WI38 (cell line): ENCODE measurements at regions not wholly inside any gene's neighbourhood (a gene's known extent, or its start where the extent isn't known, plus 50 kb on each side); places are given as distances from the start of the nearest gene placed in this dataset.

Source experiments
- H3K4me3 ChIP-seq: 2 replicates; pipeline ENCODE4 v1.5.1; 2011; ENCODE audit warnings: low read depth, mild to moderate bottlenecking, control low read depth, low read length
- TF ChIP-seq, protein P1 (sequence below): IDR thresholded peaks from 2 replicates; pipeline ENCODE4 v1.5.1; 2012; ENCODE audit warnings: low read depth, mild to moderate bottlenecking, control low read depth, low read length

GRCh38 chr9:134558124-134558905 is 83.3 kb upstream of the COL5A1 start:
- H3K4me3 ChIP-seq, result no peak overlapping the region

GRCh38 chr9:134559013-134559412 is 82.6 kb upstream of the COL5A1 start:
- TF ChIP-seq, protein P1, sequence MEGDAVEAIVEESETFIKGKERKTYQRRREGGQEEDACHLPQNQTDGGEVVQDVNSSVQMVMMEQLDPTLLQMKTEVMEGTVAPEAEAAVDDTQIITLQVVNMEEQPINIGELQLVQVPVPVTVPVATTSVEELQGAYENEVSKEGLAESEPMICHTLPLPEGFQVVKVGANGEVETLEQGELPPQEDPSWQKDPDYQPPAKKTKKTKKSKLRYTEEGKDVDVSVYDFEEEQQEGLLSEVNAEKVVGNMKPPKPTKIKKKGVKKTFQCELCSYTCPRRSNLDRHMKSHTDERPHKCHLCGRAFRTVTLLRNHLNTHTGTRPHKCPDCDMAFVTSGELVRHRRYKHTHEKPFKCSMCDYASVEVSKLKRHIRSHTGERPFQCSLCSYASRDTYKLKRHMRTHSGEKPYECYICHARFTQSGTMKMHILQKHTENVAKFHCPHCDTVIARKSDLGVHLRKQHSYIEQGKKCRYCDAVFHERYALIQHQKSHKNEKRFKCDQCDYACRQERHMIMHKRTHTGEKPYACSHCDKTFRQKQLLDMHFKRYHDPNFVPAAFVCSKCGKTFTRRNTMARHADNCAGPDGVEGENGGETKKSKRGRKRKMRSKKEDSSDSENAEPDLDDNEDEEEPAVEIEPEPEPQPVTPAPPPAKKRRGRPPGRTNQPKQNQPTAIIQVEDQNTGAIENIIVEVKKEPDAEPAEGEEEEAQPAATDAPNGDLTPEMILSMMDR, result no peak
- H3K4me3 ChIP-seq, result no peak overlapping the region

More at GRCh38 chr9:134558124-134558905, 83.3 kb upstream of the COL5A1 start:
- TF ChIP-seq, protein P1, result no peak

- TF ChIP-seq, protein P1, result no peak
- no peak overlapping the region for H3K4me3 ChIP-seq
Measured at GRCh38 chr9:134560206-134560605, 81.4 kb upstream of the COL5A1 start.

DNA sequence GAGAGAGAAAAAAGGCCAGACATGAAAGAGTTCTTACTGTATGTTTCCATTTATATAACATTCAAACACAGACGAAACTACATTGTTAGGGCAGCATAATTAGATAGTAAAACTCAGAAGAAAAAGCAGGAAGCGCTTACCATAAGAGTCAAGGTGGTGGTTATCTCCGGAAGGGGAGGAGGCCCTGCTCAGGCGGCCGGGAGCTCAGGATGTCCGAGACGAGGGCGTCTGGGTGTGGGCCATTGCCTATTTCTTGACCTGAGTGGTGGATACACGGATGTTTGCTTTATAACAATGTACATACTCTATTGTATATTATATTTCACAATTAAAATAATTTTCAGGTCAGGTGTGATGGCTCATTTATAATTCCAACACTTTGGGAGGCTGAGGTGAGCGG is 80.9 kb upstream of the COL5A1 start:
- H3K4me3 ChIP-seq, result no peak overlapping the region
- TF ChIP-seq, protein P1, result no peak

DNA sequence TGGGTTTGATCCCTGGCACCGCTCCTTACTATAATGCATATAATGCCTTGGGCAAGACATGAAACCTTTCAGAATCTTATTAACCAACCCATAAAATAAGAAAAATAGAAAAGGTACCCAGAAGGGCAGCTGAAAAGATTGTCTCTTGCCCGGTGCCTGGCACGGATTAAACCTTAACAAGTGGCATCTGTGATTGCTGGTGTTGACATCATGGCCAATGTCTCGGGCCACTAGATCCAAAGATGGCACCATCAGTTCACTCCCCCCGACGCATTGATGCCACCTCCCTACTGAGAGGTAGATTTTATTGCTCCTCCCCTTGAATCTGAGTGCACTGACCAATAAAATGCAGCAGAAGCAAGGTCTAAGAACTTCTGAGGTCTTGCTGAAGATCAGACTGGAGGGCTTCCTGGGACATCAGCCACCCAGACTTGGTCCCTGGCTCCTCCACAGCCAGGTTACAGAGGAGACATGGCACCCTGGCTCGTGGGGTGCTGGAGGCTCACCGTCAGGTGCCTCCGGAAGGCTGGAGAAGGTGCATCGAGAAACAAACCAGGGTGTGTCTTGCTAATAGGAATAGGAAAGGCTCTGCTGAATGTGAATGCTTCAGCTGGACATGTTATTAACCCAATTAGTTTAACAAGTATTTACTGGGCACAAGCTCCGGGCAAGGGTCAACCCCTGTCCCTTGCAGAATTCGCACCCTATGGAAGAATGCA is 80.0 kb upstream of the COL5A1 start:
- no peak overlapping the region for H3K4me3 ChIP-seq
- TF ChIP-seq, protein P1, result no peak

GRCh38 chr9:134562146-134562849 is 79.3 kb upstream of the COL5A1 start:
- TF ChIP-seq, protein P1, result no peak
- H3K4me3 ChIP-seq, result no peak overlapping the region
